ENCODE measurements at regions not wholly inside any gene's neighbourhood (a gene's known extent, or its start where the extent isn't known, plus 50 kb on each side); places are given as distances from the start of the nearest gene placed in this dataset.

DNA sequence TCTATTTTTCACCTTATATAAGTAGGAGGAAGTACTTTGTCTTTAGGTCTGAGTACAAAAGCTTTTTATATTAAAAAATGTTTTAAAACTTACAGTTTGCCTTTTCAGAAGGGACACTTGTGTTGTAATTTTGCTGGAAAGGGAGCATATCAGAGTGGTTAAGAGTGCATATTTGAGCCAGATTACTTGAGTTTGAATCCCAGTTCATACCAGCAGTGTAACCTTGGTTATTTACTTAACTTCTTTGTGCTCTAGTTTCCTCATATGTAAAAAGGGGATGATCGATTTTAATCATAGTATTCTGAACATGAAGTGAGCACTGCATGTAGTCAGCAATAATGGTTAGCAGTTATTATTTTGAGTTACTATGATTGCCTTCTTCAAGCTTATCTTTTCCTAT is 78.3 kb upstream of the SLC4A4 start:
- 100% methylated on average over 1 of the region's 1 CpG; no CpG with 5 or more reads in 1 of the 2 experiments for WGBS, 2 experiments (ENCODE audit: extremely low coverage in 1 of 2, insufficient coverage in 1 of 2, insufficient read length in 1 of 2, insufficient replicate concordance in 2 of 2, low coverage in 1 of 2, low lambda C conversion rate in 2 of 2, missing lambda C conversion rate in 1 of 2)
- no peak overlapping the region for H4K5ac ChIP-seq (ENCODE audit: insufficient read length, low read depth, low read length)
- H3K14ac ChIP-seq (ENCODE audit: insufficient read length) = no peak overlapping the region
- H3K9me3 ChIP-seq (ENCODE audit: insufficient read depth in 2 of 2, low read depth in 1 of 2, low read length in 1 of 2) = no peaks in the 10 kb centered on the region
- ChIA-PET CTCF (ENCODE audit: partially characterized antibody) (interaction anchor here (1.1 to 3.9 kb wide), 4 partner anchors 11 to 293 kb away, joined by 3 to 23 read pairs (median 6); no protein-coding TSS in a partner anchor), POLR2A (ENCODE audit: partially characterized antibody) (no interaction called here)
- H2BK5ac ChIP-seq (ENCODE audit: low read depth, low read length) = no peak overlapping the region
- no peaks in the 10 kb centered on the region; the same call in 1 of the 2 replicates for H3K79me1 ChIP-seq (ENCODE audit: low read depth, low read length)
- H3K27me3 ChIP-seq (replicated peaks in 1 of 4; ENCODE audit: control insufficient read depth in 3 of 4, extremely low read depth in 1 of 4, insufficient read depth in 3 of 4, low read length in 3 of 4) = no peaks in the 10 kb centered on the region
- H2BK15ac ChIP-seq (ENCODE audit: low read length) = no peak overlapping the region
- no peak overlapping the region for H3K27ac ChIP-seq (ENCODE audit: low read depth, low read length)
- H3K4ac ChIP-seq (replicated peaks; ENCODE audit: insufficient read length, low read depth, low read length) = no peak overlapping the region
- H3K4me3 ChIP-seq (ENCODE audit: extremely low read depth in 1 of 4, insufficient read depth in 2 of 4, low read depth in 3 of 4, low read length in 4 of 4) = no peak overlapping the region
- no peaks in the 10 kb centered on the region for H3K23me2 ChIP-seq (ENCODE audit: low read depth, low read length)
- H3K56ac ChIP-seq (replicated peaks; ENCODE audit: insufficient read length, low read depth, low read length) = no peak overlapping the region
- H4K91ac ChIP-seq (replicated peaks; ENCODE audit: insufficient read length, low read length) = no peak overlapping the region
- no peak overlapping the region for H2AFZ ChIP-seq (ENCODE audit: low read length)
- H3K36me3 ChIP-seq (ENCODE audit: control insufficient read depth in 2 of 4, insufficient read depth in 4 of 4, low read length in 3 of 4) = no peaks in the 10 kb centered on the region
- no peak overlapping the region for H2BK120ac ChIP-seq (replicated peaks; ENCODE audit: low read depth, low read length)
- H4K8ac ChIP-seq (ENCODE audit: extremely low read depth, insufficient read depth, low read length) = no peak overlapping the region
- H3K4me1 ChIP-seq (replicated peaks in 1 of 4; ENCODE audit: control insufficient read depth in 3 of 4, insufficient read depth in 4 of 4, low read length in 3 of 4) = peaks cover 0 to 5% (median 0%) of the 10 kb centered on the region in 4 experiments; a peak in 1 of 7 replicates
- no peak for DNase-seq (ENCODE audit: low read depth in 1 of 2, low spot score in 2 of 2)
- no peak overlapping the region for H3K4me2 ChIP-seq (ENCODE audit: insufficient read depth in 1 of 2, low read depth in 2 of 2, low read length in 2 of 2)
- no peak overlapping the region for H3K18ac ChIP-seq (ENCODE audit: extremely low read depth, low read length)
- no peaks in the 10 kb centered on the region for H4K20me1 ChIP-seq (replicated peaks in 1 of 2; ENCODE audit: control insufficient read depth in 1 of 2, insufficient read depth in 2 of 2, low read length in 2 of 2)
- H3K23ac ChIP-seq (ENCODE audit: insufficient read length) = no peak overlapping the region
- no peak overlapping the region for H2BK12ac ChIP-seq (ENCODE audit: low read depth, low read length)
- H2AK5ac ChIP-seq (ENCODE audit: low read depth, low read length) = no peak overlapping the region
- no peak overlapping the region for H3K9ac ChIP-seq (replicated peaks in 1 of 4; ENCODE audit: extremely low read depth in 1 of 4, low read depth in 3 of 4, low read length in 3 of 4)
- no peak overlapping the region for H2BK20ac ChIP-seq (ENCODE audit: low read length)
- no peaks in the 10 kb centered on the region for H3K79me2 ChIP-seq (ENCODE audit: control insufficient read depth in 1 of 2, insufficient read depth in 2 of 2, low read length in 2 of 2)
- no peak for FAIRE-seq
- TF ChIP-seq, protein P1, sequence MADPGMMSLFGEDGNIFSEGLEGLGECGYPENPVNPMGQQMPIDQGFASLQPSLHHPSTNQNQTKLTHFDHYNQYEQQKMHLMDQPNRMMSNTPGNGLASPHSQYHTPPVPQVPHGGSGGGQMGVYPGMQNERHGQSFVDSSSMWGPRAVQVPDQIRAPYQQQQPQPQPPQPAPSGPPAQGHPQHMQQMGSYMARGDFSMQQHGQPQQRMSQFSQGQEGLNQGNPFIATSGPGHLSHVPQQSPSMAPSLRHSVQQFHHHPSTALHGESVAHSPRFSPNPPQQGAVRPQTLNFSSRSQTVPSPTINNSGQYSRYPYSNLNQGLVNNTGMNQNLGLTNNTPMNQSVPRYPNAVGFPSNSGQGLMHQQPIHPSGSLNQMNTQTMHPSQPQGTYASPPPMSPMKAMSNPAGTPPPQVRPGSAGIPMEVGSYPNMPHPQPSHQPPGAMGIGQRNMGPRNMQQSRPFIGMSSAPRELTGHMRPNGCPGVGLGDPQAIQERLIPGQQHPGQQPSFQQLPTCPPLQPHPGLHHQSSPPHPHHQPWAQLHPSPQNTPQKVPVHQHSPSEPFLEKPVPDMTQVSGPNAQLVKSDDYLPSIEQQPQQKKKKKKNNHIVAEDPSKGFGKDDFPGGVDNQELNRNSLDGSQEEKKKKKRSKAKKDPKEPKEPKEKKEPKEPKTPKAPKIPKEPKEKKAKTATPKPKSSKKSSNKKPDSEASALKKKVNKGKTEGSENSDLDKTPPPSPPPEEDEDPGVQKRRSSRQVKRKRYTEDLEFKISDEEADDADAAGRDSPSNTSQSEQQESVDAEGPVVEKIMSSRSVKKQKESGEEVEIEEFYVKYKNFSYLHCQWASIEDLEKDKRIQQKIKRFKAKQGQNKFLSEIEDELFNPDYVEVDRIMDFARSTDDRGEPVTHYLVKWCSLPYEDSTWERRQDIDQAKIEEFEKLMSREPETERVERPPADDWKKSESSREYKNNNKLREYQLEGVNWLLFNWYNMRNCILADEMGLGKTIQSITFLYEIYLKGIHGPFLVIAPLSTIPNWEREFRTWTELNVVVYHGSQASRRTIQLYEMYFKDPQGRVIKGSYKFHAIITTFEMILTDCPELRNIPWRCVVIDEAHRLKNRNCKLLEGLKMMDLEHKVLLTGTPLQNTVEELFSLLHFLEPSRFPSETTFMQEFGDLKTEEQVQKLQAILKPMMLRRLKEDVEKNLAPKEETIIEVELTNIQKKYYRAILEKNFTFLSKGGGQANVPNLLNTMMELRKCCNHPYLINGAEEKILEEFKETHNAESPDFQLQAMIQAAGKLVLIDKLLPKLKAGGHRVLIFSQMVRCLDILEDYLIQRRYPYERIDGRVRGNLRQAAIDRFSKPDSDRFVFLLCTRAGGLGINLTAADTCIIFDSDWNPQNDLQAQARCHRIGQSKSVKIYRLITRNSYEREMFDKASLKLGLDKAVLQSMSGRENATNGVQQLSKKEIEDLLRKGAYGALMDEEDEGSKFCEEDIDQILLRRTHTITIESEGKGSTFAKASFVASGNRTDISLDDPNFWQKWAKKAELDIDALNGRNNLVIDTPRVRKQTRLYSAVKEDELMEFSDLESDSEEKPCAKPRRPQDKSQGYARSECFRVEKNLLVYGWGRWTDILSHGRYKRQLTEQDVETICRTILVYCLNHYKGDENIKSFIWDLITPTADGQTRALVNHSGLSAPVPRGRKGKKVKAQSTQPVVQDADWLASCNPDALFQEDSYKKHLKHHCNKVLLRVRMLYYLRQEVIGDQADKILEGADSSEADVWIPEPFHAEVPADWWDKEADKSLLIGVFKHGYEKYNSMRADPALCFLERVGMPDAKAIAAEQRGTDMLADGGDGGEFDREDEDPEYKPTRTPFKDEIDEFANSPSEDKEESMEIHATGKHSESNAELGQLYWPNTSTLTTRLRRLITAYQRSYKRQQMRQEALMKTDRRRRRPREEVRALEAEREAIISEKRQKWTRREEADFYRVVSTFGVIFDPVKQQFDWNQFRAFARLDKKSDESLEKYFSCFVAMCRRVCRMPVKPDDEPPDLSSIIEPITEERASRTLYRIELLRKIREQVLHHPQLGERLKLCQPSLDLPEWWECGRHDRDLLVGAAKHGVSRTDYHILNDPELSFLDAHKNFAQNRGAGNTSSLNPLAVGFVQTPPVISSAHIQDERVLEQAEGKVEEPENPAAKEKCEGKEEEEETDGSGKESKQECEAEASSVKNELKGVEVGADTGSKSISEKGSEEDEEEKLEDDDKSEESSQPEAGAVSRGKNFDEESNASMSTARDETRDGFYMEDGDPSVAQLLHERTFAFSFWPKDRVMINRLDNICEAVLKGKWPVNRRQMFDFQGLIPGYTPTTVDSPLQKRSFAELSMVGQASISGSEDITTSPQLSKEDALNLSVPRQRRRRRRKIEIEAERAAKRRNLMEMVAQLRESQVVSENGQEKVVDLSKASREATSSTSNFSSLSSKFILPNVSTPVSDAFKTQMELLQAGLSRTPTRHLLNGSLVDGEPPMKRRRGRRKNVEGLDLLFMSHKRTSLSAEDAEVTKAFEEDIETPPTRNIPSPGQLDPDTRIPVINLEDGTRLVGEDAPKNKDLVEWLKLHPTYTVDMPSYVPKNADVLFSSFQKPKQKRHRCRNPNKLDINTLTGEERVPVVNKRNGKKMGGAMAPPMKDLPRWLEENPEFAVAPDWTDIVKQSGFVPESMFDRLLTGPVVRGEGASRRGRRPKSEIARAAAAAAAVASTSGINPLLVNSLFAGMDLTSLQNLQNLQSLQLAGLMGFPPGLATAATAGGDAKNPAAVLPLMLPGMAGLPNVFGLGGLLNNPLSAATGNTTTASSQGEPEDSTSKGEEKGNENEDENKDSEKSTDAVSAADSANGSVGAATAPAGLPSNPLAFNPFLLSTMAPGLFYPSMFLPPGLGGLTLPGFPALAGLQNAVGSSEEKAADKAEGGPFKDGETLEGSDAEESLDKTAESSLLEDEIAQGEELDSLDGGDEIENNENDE (IDR thresholded peaks at IDR 0.05; ENCODE audit: insufficient replicate concordance, low read length) = no peak
